GM12865 (cell line): ENCODE measurements at regions not wholly inside any gene's neighbourhood (a gene's known extent, or its start where the extent isn't known, plus 50 kb on each side); places are given as distances from the start of the nearest gene placed in this dataset.

Experiments used
- DNase-seq: peaks from one replicate; pipeline ENCODE4 v3.0.0; 2010; ENCODE audit warnings: low read depth
- H3K4me3 ChIP-seq: 2 replicates; pipeline ENCODE4 v1.5.1; 2011; ENCODE audit warnings: mild to moderate bottlenecking, low read depth, low read length, control low read depth
- TF ChIP-seq, protein P1 (sequence below): IDR thresholded peaks from 2 replicates; pipeline ENCODE4 v1.5.1; 2011; ENCODE audit warnings: low read length, control low read depth, low read depth, inconsistent platforms; ENCODE audit not compliant: insufficient read depth; ENCODE audit errors: missing control alignments

- TF ChIP-seq, protein P1, sequence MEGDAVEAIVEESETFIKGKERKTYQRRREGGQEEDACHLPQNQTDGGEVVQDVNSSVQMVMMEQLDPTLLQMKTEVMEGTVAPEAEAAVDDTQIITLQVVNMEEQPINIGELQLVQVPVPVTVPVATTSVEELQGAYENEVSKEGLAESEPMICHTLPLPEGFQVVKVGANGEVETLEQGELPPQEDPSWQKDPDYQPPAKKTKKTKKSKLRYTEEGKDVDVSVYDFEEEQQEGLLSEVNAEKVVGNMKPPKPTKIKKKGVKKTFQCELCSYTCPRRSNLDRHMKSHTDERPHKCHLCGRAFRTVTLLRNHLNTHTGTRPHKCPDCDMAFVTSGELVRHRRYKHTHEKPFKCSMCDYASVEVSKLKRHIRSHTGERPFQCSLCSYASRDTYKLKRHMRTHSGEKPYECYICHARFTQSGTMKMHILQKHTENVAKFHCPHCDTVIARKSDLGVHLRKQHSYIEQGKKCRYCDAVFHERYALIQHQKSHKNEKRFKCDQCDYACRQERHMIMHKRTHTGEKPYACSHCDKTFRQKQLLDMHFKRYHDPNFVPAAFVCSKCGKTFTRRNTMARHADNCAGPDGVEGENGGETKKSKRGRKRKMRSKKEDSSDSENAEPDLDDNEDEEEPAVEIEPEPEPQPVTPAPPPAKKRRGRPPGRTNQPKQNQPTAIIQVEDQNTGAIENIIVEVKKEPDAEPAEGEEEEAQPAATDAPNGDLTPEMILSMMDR, result no peak
- H3K4me3 ChIP-seq, result no peak overlapping the region
- no peak for DNase-seq
Observed at GRCh38 chr11:119560961-119561360, 138.0 kb upstream of the THY1 start.

GRCh38 chr11:119560291-119560690 lies 137.3 kb upstream of the THY1 start:
- no peak overlapping the region for H3K4me3 ChIP-seq
- DNase-seq, result no peak
- TF ChIP-seq, protein P1, result no peak

DNA sequence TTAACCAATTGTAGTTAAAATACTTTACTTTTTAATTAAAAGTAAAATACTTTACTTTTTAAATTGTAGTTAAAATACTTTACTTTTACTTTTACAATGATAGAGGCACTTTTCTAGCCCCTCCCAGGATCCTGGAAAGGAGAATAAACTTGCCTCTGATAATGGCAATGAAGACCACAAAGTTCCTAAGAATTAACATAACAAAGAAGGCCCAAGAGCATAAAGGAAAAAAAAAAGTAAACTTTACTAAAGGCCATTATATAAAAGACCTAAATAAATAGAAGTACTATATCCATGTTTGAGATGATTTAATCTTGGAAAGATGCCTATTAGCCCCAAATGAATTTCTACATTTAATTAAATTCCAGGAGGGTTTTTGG lies 129.1 kb upstream of the THY1 start:
- DNase-seq, result no peak
- TF ChIP-seq, protein P1, result no peak
- H3K4me3 ChIP-seq, result no peak overlapping the region

DNA sequence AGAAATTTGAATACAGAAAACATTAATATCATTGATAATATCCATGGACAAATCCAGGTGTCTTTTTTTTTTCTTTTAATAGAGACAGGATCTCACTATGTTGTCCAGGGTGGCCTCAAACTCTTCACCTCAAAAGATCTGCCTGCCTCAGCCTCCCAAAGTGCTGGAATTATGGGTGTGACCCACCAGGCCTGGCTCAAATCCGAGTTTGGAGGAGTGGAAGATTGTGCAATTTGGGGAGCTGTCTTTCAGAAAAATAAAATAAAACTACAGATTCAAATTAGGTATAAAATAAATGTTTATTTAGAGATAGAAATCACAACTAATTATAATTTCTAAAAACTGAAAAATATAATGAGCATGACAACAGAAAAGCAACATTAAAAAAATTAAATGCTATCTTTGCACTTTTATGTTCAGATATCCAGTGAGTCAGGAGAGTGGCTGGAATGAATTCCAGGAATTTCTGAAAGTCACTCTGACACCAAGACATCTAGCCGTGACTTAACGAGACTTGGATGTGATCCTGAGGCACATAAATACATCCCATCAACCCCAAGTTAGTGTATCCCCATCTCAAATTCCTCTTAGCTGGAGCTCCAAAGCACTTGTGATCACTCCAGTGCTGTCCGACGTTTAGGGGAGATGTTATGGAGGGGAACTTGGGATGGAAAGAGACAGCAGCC lies 128.6 kb upstream of the THY1 start:
- no peak for DNase-seq
- TF ChIP-seq, protein P1, result no peak

DNA sequence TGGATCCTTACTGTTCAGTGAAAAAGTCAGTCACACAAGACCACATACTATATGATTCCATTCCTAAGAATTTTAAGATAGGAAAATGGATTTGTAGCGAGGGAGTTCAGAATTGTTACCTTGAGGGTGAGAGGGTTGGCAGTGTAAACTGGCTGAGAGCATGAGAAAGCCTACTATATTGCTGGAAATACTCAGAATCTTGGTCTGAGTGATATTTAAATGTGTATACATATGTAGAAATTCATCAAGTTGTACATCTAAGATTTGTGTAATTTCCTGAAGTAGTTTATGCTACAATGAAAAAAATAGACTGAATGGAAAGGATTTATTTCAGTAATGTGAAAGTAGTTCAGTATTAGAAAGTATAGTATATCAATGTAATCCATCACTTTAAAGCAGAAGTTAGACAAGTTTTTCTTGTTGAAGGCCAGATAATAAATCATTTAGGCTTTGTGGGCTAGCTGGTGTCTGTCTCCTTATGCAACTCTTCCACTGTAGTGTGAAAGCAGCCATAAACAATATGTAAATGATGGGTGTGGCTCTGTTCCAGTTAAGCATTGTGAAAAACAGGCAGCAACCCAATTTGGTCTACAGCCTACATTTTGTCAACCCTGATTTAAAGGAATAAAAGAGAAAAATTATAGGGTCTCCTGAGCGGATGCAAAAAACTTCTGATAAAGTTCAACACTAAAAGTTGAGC lies 127.2 kb upstream of the THY1 start:
- DNase-seq, result no peak
- TF ChIP-seq, protein P1, result no peak
- H3K4me3 ChIP-seq, result no peak overlapping the region

More for the DNA sequence above, 128.6 kb upstream of the THY1 start:
- H3K4me3 ChIP-seq, result no peak overlapping the region

GRCh38 chr11:119547511-119547910 lies 124.5 kb upstream of the THY1 start:
- no peak overlapping the region for H3K4me3 ChIP-seq
- TF ChIP-seq, protein P1, result no peak
- DNase-seq, result no peak
